ENCODE measurements at regions not wholly inside any gene's neighbourhood (a gene's known extent, or its start where the extent isn't known, plus 50 kb on each side); places are given as distances from the start of the nearest gene placed in this dataset.

GRCh38 chr1:24986372-24986965, 56.4 kb upstream of the RUNX3 start:
- TF ChIP-seq CTCF (IDR thresholded peaks at IDR 0.05), result no peak
- no peak for TF ChIP-seq POLR2A (IDR thresholded peaks at IDR 0.05)

All from thyroid gland (tissue), 4 donors.